GM10266 (cell line): ENCODE measurements at regions not wholly inside any gene's neighbourhood (a gene's known extent, or its start where the extent isn't known, plus 50 kb on each side); places are given as distances from the start of the nearest gene placed in this dataset.

Experiments used
- DNase-seq: peaks from one replicate; pipeline ENCODE4 v3.0.0; 2012; ENCODE audit errors: extremely low spot score
- TF ChIP-seq, protein P1 (sequence below): IDR thresholded peaks from 2 replicates; pipeline ENCODE4 v1.5.1; 2012; ENCODE audit warnings: mild to moderate bottlenecking, low read depth; ENCODE audit not compliant: control insufficient read depth, insufficient read depth; ENCODE audit errors: missing control alignments

DNA sequence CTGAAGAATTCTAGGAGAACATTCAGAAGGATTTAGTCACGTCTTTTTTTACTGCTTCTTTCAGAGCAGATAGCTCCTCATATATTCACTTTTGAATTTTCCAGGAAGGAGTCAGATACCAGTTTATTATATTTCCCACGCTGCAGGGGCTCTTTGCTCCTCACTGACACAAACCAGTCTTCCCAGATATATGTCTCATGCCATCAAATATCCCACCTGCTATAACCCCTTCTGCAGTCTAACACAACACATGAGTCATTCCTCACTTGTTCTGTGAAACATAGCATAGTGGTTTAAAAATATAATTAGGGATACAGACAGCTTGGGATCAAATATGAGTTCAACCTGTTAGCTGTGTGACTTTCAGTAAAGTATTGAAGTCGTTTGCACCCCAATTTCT, 251.7 kb upstream of the DPYD start:
- DNase-seq = no peak
- TF ChIP-seq, protein P1, sequence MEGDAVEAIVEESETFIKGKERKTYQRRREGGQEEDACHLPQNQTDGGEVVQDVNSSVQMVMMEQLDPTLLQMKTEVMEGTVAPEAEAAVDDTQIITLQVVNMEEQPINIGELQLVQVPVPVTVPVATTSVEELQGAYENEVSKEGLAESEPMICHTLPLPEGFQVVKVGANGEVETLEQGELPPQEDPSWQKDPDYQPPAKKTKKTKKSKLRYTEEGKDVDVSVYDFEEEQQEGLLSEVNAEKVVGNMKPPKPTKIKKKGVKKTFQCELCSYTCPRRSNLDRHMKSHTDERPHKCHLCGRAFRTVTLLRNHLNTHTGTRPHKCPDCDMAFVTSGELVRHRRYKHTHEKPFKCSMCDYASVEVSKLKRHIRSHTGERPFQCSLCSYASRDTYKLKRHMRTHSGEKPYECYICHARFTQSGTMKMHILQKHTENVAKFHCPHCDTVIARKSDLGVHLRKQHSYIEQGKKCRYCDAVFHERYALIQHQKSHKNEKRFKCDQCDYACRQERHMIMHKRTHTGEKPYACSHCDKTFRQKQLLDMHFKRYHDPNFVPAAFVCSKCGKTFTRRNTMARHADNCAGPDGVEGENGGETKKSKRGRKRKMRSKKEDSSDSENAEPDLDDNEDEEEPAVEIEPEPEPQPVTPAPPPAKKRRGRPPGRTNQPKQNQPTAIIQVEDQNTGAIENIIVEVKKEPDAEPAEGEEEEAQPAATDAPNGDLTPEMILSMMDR = no peak

DNA sequence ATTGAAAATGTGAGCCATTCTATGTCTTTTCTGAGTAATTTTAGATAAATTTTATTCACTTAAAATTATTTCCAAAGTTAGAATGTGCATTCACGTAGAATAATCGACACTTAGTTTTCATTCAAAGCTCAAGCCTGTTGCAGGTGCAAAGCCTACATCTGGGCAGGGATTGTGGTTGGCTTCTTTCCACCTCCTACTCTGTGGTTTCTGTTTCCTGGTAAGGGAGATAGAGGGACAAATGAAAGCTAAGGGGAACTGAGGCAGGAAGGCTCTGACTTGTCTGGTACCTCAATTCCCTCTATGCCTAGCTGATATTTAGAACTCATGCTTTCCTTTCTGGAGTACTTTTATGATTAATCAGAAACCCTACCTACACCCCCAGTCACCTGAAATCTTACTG, 251.2 kb upstream of the DPYD start:
- TF ChIP-seq, protein P1 = no peak
- no peak for DNase-seq

DNA sequence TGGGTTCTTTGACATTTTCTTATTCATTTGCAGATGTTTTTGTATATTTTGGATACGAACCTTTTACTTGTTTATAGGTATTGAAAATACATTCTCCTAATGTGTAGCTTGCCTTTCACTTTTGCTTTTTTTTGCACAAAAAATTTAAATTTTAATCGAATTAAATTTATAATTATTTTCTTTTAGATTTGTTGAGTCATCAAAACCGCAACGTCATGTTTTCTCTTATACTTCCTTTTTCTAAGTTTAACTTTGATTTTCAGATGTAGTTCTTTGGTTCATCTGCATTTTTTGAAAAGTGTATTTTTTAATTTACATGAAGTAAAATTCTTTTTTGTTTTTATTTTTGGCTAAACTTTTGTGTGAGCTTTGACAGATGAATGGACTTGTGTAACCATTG, 243.7 kb upstream of the DPYD start:
- DNase-seq = no peak
- TF ChIP-seq, protein P1 = no peak

DNA sequence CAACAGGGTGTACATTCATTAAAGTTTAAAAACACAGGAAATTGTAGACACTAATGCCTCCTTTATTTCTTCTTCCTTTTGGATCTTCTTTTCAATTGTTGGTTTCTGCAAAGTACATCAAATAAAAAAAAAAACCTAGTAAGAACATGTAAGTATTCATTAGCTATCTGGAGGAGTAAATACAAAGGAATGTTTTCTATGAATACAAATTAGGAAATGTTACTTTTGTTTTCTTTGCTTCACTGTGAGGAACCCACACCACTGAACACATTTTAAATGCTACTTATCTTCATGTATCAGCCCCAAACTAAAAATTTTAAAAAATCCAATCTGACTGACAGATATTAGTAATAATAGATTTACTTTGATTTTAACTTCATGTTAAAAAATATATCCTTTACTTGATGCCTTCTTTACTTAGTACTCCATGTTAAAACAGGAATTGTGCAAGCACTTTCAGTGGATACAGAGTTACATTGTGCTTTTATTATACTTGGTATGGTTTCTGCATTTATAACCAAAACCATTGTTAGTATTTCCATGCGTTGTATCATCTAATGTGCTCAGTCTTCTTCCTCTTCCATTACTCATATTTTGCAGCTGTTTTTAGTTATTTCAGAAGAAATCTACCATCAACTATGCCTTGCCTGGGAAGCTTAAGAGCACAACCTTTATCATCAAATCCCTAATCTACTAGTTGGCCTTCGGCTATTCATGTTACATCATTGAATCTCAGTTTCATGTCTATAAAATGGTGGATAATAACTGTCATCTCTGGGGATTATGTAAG, 236.9 kb upstream of the DPYD start:
- DNase-seq = no peak
- TF ChIP-seq, protein P1 = no peak

DNA sequence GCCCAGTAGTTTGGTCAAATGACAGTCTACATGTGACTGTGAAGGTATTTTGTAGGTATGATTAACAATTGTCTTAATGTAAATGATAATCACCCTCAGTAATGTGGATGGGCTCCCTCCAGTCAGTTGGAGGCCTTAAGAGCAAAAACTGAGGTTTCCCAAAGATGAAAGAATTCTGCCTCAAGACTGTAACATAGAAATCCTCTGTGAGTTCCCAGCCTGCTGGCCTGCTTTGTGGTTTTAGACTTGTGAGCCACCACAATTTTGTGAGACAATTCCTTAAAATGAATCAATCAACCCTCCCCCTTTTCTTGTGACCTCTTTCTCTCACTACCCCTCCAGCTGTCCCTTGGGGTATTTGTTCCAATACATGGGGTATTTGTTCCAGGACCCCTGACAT, 226.4 kb upstream of the DPYD start:
- no peak for DNase-seq
- TF ChIP-seq, protein P1 = no peak

DNA sequence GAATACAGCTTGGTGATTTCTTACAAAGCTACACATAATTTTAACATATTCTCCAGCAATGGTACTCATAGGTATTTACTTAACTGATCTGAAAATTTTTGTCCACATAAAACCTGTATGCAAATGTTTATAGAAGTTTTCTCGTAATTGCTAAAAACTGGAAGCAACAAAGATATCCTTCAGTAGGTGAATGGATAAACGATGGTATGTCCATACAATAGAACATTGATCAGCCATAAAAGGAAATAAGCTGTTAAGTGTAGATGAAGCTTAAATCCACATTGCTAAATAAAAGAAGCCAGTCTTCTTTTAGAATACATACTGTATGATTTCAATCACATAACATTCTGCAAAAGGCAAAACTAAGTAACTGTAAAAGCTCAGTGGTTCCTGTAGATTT, 224.8 kb upstream of the DPYD start:
- TF ChIP-seq, protein P1 = no peak
- DNase-seq = no peak

DNA sequence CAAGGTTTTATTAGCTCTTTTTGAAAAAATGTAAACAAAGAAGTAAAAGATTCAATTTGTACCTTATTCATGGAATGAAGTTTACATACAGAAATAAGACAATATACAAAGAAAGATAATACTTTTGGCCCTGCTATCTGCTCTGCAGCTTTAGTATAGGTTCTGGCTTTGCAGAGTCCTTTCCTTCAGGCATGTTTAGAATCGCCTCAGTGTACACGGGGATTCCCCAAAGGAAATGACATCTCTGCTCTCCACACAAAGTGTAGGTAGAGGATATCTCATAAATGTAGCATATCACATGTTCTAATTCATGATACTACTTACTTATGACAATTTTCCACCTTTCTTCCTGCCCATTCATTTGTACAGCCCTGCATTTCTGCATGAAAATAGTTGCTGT, 222.6 kb upstream of the DPYD start:
- DNase-seq = no peak
- TF ChIP-seq, protein P1 = no peak
